Colonic mucosa (tissue), 4 donors: ENCODE measurements at regions not wholly inside any gene's neighbourhood (a gene's known extent, or its start where the extent isn't known, plus 50 kb on each side); places are given as distances from the start of the nearest gene placed in this dataset.
"Not testable (repeated sequence)": the region's sequence is repeated elsewhere in the genome, so short reads cannot be mapped to it uniquely, and the experiment has no call there.

Experiments
- DNase-seq: peaks from one replicate; pipeline ENCODE4 v3.0.0-alpha.2; 2020
- H3K27ac ChIP-seq: fragments of 200-600 bp; one replicate; pipeline ENCODE4 v1.8.0; 2021
- H3K27me3 ChIP-seq: fragments of 200-600 bp; one replicate; pipeline ENCODE4 v1.8.0; 2021
- H3K36me3 ChIP-seq: fragments of 200-600 bp; one replicate; pipeline ENCODE4 v1.8.0; 2021
- H3K4me1 ChIP-seq: fragments of 200-600 bp; one replicate; pipeline ENCODE4 v1.8.0; 2021; ENCODE audit warnings: mild to moderate bottlenecking
- H3K4me3 ChIP-seq: fragments of 200-600 bp; one replicate; pipeline ENCODE4 v1.8.0; 2021
- H3K9ac ChIP-seq, 2 donors: one replicate each; pipeline ENCODE4 v1.7.0; 2013; ENCODE audit warnings: control low read depth in 2 of 2, low read depth in 2 of 2, low read length in 2 of 2
- H3K9me3 ChIP-seq: fragments of 200-600 bp; one replicate; pipeline ENCODE4 v1.8.0; 2021
- intact Hi-C: fragments of 100-400 bp; cut with DNase I; formaldehyde crosslinking; loops from one replicate; pipeline ENCODE4 v1.14.1; 2022
- TF ChIP-seq, protein P1 (sequence below): fragments of 200-600 bp; IDR thresholded peaks from one replicate; pipeline ENCODE4 v1.8.0; 2022; ENCODE audit warnings: antibody characterized with exemption, mild to moderate bottlenecking
- donor health status: healthy.
- donor health status: DM: no; HTN: no; CAD: no.
- donor health status: DM: no; HTN: no; CAD: no.

DNA sequence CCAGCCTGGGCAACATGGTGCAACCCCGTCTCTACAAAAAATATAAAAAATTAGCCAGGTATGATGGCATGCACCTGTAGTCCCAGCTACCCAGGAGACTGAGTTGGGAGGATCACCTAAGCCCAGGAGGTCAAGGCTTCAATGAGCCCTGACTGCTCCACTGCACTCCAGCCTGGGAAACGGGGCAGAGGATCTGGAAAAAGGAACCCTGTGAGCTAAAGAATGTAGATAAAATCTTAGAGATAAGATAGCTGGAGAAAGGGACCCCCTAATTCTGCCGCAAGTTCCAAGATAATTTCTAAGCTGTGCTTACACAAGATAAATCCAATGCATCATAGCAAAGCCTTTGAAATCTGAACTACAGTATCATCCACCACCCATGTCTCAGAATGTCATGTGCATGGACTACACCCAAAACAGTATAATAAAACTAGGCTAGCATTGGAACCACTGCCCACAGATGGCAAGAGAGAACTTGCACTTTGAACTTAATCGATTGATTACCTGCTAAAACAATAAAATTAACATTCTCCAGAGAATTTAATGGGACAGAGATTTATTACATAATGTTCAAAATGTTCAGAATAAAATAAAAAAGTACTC, 99.9 kb downstream of the TRIM42 start:
- no peaks in the 10 kb centered on the region for H3K27me3 ChIP-seq
- intact Hi-C loops = no loop called here
- H3K36me3 ChIP-seq = no peaks in the 10 kb centered on the region
- TF ChIP-seq, protein P1, sequence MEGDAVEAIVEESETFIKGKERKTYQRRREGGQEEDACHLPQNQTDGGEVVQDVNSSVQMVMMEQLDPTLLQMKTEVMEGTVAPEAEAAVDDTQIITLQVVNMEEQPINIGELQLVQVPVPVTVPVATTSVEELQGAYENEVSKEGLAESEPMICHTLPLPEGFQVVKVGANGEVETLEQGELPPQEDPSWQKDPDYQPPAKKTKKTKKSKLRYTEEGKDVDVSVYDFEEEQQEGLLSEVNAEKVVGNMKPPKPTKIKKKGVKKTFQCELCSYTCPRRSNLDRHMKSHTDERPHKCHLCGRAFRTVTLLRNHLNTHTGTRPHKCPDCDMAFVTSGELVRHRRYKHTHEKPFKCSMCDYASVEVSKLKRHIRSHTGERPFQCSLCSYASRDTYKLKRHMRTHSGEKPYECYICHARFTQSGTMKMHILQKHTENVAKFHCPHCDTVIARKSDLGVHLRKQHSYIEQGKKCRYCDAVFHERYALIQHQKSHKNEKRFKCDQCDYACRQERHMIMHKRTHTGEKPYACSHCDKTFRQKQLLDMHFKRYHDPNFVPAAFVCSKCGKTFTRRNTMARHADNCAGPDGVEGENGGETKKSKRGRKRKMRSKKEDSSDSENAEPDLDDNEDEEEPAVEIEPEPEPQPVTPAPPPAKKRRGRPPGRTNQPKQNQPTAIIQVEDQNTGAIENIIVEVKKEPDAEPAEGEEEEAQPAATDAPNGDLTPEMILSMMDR = no peak
- no peak overlapping the region for H3K27ac ChIP-seq
- H3K9ac ChIP-seq = no peak overlapping the region
- no peaks in the 10 kb centered on the region for H3K9me3 ChIP-seq
- H3K4me3 ChIP-seq = no peak overlapping the region
- H3K4me1 ChIP-seq = no peaks in the 10 kb centered on the region
- no peak for DNase-seq

DNA sequence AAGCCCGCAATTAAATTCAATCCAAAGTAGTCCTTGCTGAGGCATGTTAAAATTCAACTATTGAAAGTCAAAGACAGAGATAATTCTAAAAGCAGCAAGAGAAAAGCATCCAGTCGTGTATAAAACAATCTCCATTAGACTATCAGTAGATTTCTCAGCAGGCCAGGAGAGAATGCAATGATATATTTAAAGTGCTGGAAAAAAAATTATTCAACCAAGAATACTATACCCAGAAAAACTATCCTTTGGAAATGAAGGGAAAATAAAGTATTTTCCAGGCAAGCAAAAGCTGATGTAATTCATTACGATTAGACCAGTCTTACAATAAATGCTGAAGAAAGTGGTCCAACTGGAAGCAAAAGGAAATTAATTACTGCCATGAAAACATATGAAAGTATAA, 113.5 kb downstream of the TRIM42 start:
- H3K9ac ChIP-seq = no peak overlapping the region
- no peaks in the 10 kb centered on the region for H3K9me3 ChIP-seq
- no peaks in the 10 kb centered on the region for H3K36me3 ChIP-seq
- intact Hi-C loops = no loop called here
- H3K4me3 ChIP-seq = no peak overlapping the region
- DNase-seq = no peak
- H3K4me1 ChIP-seq = no peaks in the 10 kb centered on the region
- H3K27me3 ChIP-seq = no peaks in the 10 kb centered on the region
- no peak overlapping the region for H3K27ac ChIP-seq
- TF ChIP-seq, protein P1 = no peak

DNA sequence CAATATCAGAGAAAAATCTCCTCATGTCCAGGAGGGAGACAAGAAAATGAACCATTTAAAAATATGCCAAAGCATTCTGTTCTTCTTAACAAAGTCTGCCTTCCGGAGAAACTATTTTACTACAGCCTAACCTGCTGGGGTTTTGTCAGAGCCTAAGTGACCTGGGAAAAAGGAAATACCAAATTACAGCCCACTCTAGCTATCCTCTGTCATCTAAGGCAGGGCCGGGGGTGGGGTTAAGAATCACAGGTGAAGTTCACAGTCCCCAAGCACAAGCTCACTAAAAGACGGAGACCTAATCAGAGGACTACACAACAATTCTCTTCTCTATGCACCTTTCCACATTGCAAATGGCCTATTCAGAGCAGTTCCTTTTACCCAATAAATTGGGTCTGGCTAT, 116.6 kb downstream of the TRIM42 start:
- Histone ChIP-seq H3K4me3 (no peak overlapping the region), H3K9ac (no peak overlapping the region), H3K36me3 (no peaks in the 10 kb centered on the region), H3K4me1 (no peaks in the 10 kb centered on the region), H3K27me3 (no peaks in the 10 kb centered on the region), H3K9me3 (no peaks in the 10 kb centered on the region), H3K27ac (no peak overlapping the region)
- DNase-seq = no peak
- intact Hi-C loops = no loop called here
- TF ChIP-seq, protein P1 = no peak

DNA sequence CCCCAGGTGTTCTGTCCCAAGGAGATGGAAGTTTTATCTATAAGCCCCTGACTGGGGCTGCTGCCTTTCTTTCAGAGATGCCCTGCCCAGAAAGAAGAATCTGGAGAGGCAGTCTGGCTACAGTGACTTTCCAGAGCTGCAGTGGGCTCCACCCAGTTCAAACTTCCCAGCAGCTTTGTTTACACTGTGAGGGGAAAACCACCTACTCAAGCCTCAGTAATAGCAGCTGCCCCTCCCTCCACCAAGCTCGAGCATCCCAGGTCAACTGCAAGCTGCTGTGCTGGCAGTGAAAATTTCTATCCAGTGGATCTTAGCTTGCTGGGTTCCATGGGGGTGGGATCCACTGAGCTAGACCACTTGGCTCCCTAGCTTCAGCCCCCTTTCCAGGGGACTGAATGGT, 125.0 kb downstream of the TRIM42 start:
- H3K36me3 ChIP-seq, H3K27me3 ChIP-seq, H3K4me3 ChIP-seq, H3K9ac ChIP-seq, DNase-seq, H3K4me1 ChIP-seq, intact Hi-C loops, H3K27ac ChIP-seq, H3K9me3 ChIP-seq: not testable (repeated sequence)

DNA sequence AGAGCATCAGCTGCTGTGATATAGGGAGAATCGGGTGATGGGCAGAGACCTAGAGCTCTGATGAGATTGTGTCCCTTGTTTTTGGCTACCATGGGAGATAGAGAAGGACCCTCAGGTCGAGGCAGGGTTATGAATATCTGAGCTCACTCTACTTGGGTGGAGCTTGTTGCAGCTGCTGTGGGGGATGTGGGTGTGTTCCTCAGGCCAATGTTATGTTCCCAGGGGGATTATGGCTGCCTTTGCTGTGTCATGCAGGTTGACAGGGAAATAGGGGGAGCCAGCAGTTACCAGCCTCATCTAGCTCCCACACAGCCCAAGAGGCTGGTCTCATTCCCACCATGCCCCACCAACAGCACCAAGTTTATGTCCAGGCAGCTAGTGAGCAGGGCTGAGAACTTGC, 131.5 kb downstream of the TRIM42 start:
- Histone ChIP-seq H3K4me1 (no peaks in the 10 kb centered on the region), H3K9ac (no peak overlapping the region), H3K27me3 (no peaks in the 10 kb centered on the region), H3K9me3 (no peaks in the 10 kb centered on the region), H3K36me3 (no peaks in the 10 kb centered on the region), H3K4me3 (no peak overlapping the region), H3K27ac (no peak overlapping the region)
- intact Hi-C loops = no loop called here
- TF ChIP-seq, protein P1 = no peak
- DNase-seq = no peak

DNA sequence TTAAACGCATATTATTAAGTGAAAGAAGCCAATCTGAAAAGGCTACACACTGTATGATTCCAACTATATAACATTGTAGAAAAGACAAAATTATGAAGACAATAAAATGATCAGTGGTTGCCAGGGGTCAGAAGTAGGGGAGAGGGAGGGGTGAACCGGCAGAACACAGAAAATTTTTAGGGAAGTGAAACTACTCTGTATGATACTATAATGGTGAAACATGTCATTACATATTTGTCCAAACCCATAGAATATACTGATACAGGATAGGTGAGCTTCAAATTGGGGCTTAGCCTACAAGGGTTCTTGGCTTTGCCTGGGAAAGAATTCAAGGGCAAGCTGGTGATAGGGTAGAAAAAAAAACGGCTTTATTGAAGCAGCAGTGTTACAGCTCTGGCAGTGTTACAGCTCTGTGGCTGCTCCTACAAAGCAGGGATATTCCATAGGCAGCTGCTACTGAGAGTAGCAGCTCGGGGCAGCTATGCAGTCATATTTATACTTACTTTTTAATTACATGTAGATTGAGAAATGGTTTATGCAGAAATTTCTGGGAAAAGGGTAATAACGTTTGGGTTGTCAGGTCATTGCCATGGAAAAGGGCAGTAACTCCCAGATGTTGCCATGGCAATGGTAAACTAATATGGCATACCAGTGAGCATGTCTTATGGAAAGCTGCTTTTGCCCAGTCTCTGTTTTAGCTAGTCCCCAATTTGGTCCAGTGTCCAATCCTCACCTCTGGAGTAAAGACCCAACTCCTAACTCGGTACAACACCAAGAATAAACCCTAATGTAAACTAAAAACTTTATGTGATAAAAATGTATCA, 125.1 kb upstream of the SLC25A36 start:
- Histone ChIP-seq H3K36me3 (no peaks in the 10 kb centered on the region), H3K27ac (no peak overlapping the region), H3K9ac (no peak overlapping the region), H3K27me3 (no peaks in the 10 kb centered on the region), H3K4me3 (no peak overlapping the region), H3K4me1 (no peaks in the 10 kb centered on the region), H3K9me3 (no peaks in the 10 kb centered on the region)
- no peak for DNase-seq
- TF ChIP-seq, protein P1 = no peak
- intact Hi-C loops = no loop called here
